ENCODE measurements at regions not wholly inside any gene's neighbourhood (a gene's known extent, or its start where the extent isn't known, plus 50 kb on each side); places are given as distances from the start of the nearest gene placed in this dataset.
"Not testable (repeated sequence)": the region's sequence is repeated elsewhere in the genome, so short reads cannot be mapped to it uniquely, and the experiment has no call there.

DNA sequence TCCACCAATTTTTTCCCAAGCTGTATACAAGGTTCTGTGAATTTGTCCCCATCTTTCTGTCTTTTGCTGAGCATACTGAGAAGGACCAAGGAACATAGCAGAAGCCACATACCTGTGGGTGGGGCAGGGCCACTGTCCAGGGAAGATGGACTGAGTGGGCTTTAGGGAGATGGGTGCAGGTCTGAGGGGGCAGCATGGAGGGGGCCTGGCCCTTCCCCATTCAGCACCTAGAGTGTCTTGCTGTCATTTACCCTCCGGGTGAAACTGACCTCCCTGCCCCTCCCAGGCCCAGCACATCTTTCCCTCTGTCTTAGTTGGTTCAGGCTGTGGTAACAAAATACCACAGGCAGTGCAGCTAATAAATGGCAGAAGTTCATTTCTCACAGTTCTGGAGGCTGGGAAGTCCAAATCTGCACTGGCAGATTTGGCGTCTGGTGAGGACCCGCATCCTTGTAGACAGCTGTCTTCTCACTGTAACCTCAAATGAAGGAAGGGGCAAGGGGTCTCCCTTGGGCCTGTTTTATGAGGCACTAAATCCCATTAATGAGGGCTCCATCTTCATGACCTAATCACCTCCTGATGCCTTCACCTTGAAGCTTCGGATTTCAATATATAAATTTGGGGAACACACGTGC, 180.0 kb upstream of the SMAD3 start:
- TF ChIP-seq, protein P1, sequence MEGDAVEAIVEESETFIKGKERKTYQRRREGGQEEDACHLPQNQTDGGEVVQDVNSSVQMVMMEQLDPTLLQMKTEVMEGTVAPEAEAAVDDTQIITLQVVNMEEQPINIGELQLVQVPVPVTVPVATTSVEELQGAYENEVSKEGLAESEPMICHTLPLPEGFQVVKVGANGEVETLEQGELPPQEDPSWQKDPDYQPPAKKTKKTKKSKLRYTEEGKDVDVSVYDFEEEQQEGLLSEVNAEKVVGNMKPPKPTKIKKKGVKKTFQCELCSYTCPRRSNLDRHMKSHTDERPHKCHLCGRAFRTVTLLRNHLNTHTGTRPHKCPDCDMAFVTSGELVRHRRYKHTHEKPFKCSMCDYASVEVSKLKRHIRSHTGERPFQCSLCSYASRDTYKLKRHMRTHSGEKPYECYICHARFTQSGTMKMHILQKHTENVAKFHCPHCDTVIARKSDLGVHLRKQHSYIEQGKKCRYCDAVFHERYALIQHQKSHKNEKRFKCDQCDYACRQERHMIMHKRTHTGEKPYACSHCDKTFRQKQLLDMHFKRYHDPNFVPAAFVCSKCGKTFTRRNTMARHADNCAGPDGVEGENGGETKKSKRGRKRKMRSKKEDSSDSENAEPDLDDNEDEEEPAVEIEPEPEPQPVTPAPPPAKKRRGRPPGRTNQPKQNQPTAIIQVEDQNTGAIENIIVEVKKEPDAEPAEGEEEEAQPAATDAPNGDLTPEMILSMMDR (IDR thresholded peaks at IDR 0.05; ENCODE audit: low read length), result no peak
- TF ChIP-seq EZH2 (IDR thresholded peaks at IDR 0.05; ENCODE audit: borderline replicate concordance, low read length), result no peak
- H3K4me3 ChIP-seq (ENCODE audit: low read depth, low read length, poor library complexity, severe bottlenecking), result no peak overlapping the region
- no peak overlapping the region for H3K27ac ChIP-seq (ENCODE audit: low read depth, low read length, poor library complexity, severe bottlenecking)
- no peaks in the 10 kb centered on the region; the same call in 1 of the 2 replicates for H3K27me3 ChIP-seq (ENCODE audit: insufficient read depth, low read length)
- no peaks in the 10 kb centered on the region for H3K79me2 ChIP-seq (ENCODE audit: insufficient read depth, low read length)
- peaks cover 6% of the 10 kb centered on the region for H3K9me3 ChIP-seq (ENCODE audit: low read length)
- H3K4me1 ChIP-seq (ENCODE audit: insufficient read depth, low read length, severe bottlenecking), result no peaks in the 10 kb centered on the region
- H3K9ac ChIP-seq (ENCODE audit: low read length), result no peak overlapping the region
- H2AFZ ChIP-seq (ENCODE audit: low read length), result no peak overlapping the region
- H3F3A ChIP-seq (ENCODE audit: insufficient read depth, low read length), result no peaks in the 10 kb centered on the region
- H3K4me2 ChIP-seq (ENCODE audit: low read length), result no peak overlapping the region
- H4K20me1 ChIP-seq (ENCODE audit: insufficient read depth, low read length), result no peaks in the 10 kb centered on the region
- H3K9me2 ChIP-seq (ENCODE audit: low read depth, low read length), result no peaks in the 10 kb centered on the region
- no peaks in the 10 kb centered on the region; the same call in 1 of the 2 replicates for H3K36me3 ChIP-seq (ENCODE audit: insufficient read depth, low read length)

DNA sequence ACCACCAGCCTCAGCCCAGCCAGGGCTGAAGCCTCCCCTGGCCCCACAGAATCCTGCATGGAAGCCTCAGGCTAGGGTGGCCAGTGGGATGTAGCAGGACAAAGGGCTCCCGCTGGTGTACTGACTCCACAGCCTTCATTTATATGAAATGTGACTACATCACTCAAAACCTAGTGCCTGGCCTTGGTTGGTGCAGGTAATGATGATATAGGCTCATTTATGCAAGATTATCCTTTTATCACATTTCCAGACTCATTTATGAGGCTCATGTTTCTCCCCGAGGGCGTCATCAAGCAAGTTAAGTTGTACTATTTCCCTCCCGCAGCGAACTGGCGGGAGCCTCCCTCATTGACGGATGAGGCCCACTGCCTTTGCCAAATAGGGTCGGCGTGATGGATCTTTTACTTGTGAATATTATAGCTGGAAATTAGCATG, 179.1 kb upstream of the SMAD3 start:
- Histone ChIP-seq H3K4me2 (ENCODE audit: low read length) (no peak overlapping the region), H3K9ac (ENCODE audit: low read length) (no peak overlapping the region), H3K9me3 (ENCODE audit: low read length) (peaks cover 6% of the 10 kb centered on the region), H3F3A (ENCODE audit: insufficient read depth, low read length) (no peaks in the 10 kb centered on the region), H3K79me2 (ENCODE audit: insufficient read depth, low read length) (no peaks in the 10 kb centered on the region), H3K36me3 (ENCODE audit: insufficient read depth, low read length) (no peaks in the 10 kb centered on the region; the same call in 1 of the 2 replicates), H3K9me2 (ENCODE audit: low read depth, low read length) (no peaks in the 10 kb centered on the region), H3K4me3 (ENCODE audit: low read depth, low read length, poor library complexity, severe bottlenecking) (no peak overlapping the region), H3K27me3 (ENCODE audit: insufficient read depth, low read length) (no peaks in the 10 kb centered on the region; the same call in 1 of the 2 replicates), H2AFZ (ENCODE audit: low read length) (no peak overlapping the region), H3K4me1 (ENCODE audit: insufficient read depth, low read length, severe bottlenecking) (no peaks in the 10 kb centered on the region), H4K20me1 (ENCODE audit: insufficient read depth, low read length) (no peaks in the 10 kb centered on the region), H3K27ac (ENCODE audit: low read depth, low read length, poor library complexity, severe bottlenecking) (no peak overlapping the region)
- no peak for TF ChIP-seq EZH2 (IDR thresholded peaks at IDR 0.05; ENCODE audit: borderline replicate concordance, low read length)
- TF ChIP-seq, protein P1 (IDR thresholded peaks at IDR 0.05; ENCODE audit: low read length), result no peak

DNA sequence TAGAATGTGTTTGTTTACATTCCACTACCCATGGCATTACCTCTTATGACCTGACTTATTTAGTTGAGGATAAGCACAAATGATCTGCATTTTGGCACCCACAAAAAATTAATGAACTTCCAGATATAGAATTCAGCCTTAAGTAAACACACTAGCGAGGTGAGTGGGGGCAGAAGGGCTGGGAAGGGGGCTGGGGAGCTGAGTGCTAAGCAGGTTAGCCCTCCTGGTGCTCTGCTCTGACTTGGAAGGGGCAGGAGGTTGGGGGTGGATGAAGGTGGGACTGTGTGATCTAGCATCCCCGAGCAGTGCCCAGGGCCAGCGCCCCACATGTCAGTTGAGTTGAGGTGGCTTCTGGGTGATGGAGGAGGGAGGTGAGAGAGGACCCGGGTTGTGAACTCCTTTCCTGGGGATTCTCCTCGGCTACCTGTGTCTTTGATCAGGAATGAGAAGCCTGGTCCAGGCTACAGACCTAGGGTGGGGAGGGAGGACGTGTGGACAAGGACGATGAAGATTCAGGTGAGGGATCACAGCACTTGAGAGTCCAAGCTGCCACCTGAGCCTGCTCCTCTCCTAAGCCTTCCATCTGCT, 178.6 kb upstream of the SMAD3 start:
- Histone ChIP-seq H3K9me3 (ENCODE audit: low read length) (peaks cover 6% of the 10 kb centered on the region), H3K9me2 (ENCODE audit: low read depth, low read length) (no peaks in the 10 kb centered on the region), H3K4me3 (ENCODE audit: low read depth, low read length, poor library complexity, severe bottlenecking) (no peak overlapping the region), H3K4me1 (ENCODE audit: insufficient read depth, low read length, severe bottlenecking) (no peaks in the 10 kb centered on the region), H3K27me3 (ENCODE audit: insufficient read depth, low read length) (no peaks in the 10 kb centered on the region; the same call in 1 of the 2 replicates), H3F3A (ENCODE audit: insufficient read depth, low read length) (no peaks in the 10 kb centered on the region), H2AFZ (ENCODE audit: low read length) (no peak overlapping the region), H3K9ac (ENCODE audit: low read length) (no peak overlapping the region), H3K36me3 (ENCODE audit: insufficient read depth, low read length) (no peaks in the 10 kb centered on the region; the same call in 1 of the 2 replicates), H3K4me2 (ENCODE audit: low read length) (no peak overlapping the region), H3K27ac (ENCODE audit: low read depth, low read length, poor library complexity, severe bottlenecking) (no peak overlapping the region), H4K20me1 (ENCODE audit: insufficient read depth, low read length) (no peaks in the 10 kb centered on the region), H3K79me2 (ENCODE audit: insufficient read depth, low read length) (no peaks in the 10 kb centered on the region)
- TF ChIP-seq EZH2 (IDR thresholded peaks at IDR 0.05; ENCODE audit: borderline replicate concordance, low read length), result no peak
- TF ChIP-seq, protein P1 (IDR thresholded peaks at IDR 0.05; ENCODE audit: low read length), result no peak

DNA sequence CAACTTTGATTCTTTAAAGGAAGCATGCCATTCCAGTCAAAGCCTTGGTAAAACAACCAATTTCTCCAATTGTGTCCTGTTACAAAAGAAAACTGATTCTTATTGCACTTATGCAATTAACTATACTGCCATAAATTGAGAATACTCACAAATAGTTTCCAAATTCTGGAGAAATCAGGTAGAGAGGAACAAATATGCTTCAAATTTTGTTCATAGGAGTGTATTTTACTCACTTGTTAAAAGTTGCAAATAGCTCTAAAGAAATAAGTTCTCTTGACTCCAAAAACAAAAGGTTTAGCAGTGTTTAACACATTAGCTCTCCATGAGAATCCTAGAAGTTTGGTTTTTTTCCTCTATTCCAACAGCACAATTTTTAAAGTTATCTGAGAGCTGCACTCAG, 176.1 kb upstream of the SMAD3 start:
- not testable (repeated sequence) for H3K27me3 ChIP-seq (ENCODE audit: insufficient read depth, low read length); H3K4me2 ChIP-seq (ENCODE audit: low read length); H2AFZ ChIP-seq (ENCODE audit: low read length); H3F3A ChIP-seq (ENCODE audit: insufficient read depth, low read length); H3K9me2 ChIP-seq (ENCODE audit: low read depth, low read length); H3K79me2 ChIP-seq (ENCODE audit: insufficient read depth, low read length); H3K36me3 ChIP-seq (ENCODE audit: insufficient read depth, low read length); H3K9me3 ChIP-seq (ENCODE audit: low read length); H3K4me3 ChIP-seq (ENCODE audit: low read depth, low read length, poor library complexity, severe bottlenecking); H3K9ac ChIP-seq (ENCODE audit: low read length); H3K4me1 ChIP-seq (ENCODE audit: insufficient read depth, low read length, severe bottlenecking); H3K27ac ChIP-seq (ENCODE audit: low read depth, low read length, poor library complexity, severe bottlenecking); H4K20me1 ChIP-seq (ENCODE audit: insufficient read depth, low read length)
